ENCODE measurements at regions not wholly inside any gene's neighbourhood (a gene's known extent, or its start where the extent isn't known, plus 50 kb on each side); places are given as distances from the start of the nearest gene placed in this dataset.

DNA sequence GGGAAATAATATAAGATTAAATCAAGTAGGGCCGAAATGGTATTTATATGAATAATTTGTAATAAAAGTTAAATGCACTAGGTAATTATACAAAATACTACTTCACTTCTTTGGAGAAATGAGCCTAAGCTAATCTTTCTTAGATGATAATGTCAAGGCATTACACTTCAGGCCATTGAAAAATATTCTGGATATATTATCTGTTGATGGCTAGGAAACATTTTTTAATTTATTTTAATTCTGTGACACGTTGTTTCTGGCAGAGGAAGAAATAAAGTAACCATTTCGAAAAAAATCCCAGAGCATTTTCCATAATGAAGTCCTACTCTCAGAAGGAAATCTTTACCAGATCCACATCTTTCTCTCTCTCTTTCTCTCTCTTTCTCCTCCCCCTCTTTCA is 133.9 kb downstream of the MMUT start:
- TF ChIP-seq, protein P1, sequence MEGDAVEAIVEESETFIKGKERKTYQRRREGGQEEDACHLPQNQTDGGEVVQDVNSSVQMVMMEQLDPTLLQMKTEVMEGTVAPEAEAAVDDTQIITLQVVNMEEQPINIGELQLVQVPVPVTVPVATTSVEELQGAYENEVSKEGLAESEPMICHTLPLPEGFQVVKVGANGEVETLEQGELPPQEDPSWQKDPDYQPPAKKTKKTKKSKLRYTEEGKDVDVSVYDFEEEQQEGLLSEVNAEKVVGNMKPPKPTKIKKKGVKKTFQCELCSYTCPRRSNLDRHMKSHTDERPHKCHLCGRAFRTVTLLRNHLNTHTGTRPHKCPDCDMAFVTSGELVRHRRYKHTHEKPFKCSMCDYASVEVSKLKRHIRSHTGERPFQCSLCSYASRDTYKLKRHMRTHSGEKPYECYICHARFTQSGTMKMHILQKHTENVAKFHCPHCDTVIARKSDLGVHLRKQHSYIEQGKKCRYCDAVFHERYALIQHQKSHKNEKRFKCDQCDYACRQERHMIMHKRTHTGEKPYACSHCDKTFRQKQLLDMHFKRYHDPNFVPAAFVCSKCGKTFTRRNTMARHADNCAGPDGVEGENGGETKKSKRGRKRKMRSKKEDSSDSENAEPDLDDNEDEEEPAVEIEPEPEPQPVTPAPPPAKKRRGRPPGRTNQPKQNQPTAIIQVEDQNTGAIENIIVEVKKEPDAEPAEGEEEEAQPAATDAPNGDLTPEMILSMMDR (IDR thresholded peaks at IDR 0.05): no peak
- no peak for TF ChIP-seq POLR2AphosphoS5 (IDR thresholded peaks at IDR 0.05)
- TF ChIP-seq POLR2A (IDR thresholded peaks at IDR 0.05): no peak

Data from gastroesophageal sphincter (tissue), 3 donors.